ENCODE measurements at regions not wholly inside any gene's neighbourhood (a gene's known extent, or its start where the extent isn't known, plus 50 kb on each side); places are given as distances from the start of the nearest gene placed in this dataset.
"Not testable (repeated sequence)": the region's sequence is repeated elsewhere in the genome, so short reads cannot be mapped to it uniquely, and the experiment has no call there.

DNA sequence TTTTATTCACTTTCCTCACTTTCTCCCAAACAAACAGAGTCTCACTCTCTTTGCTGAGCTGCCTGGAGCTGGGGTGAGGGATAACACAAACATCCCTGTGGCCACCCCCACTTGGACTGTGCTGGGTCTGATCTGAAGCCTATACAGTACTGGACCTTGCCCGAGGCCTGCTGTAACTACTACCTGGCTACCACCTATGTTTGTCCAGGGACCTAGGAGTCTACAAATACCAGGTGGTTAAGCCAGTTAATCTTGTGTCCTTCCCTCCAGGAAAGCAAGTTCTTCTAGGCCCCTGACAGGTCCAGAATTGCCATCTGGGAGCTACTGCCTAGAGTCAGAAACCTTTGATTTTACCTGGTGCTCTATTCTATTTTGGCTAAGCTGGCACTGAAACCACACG is 87.3 kb downstream of the RTL3 start:
- no peaks in the 10 kb centered on the region for H3K79me2 ChIP-seq (ENCODE audit: control insufficient read depth, insufficient read depth, low read length)
- H3K27ac ChIP-seq (ENCODE audit: control insufficient read depth, insufficient read depth, low read length): no peak overlapping the region
- no peak overlapping the region for H3K4me2 ChIP-seq (ENCODE audit: control insufficient read depth, extremely low read depth, insufficient read depth, low read depth, low read length)
- H3K9me1 ChIP-seq (ENCODE audit: control insufficient read depth, extremely low read depth, insufficient read depth, low read length): no peaks in the 10 kb centered on the region
- H3K36me3 ChIP-seq (ENCODE audit: control insufficient read depth in 2 of 2, extremely low read depth in 1 of 2, insufficient read depth in 2 of 2, low read length in 2 of 2): no peaks in the 10 kb centered on the region
- no peak overlapping the region for H3K9ac ChIP-seq (ENCODE audit: control insufficient read depth, extremely low read depth, insufficient read depth, low read length)
- FAIRE-seq (no peak), DNase-seq (ENCODE audit: low read depth, low spot score) (no peak)
- TF ChIP-seq, protein P1, sequence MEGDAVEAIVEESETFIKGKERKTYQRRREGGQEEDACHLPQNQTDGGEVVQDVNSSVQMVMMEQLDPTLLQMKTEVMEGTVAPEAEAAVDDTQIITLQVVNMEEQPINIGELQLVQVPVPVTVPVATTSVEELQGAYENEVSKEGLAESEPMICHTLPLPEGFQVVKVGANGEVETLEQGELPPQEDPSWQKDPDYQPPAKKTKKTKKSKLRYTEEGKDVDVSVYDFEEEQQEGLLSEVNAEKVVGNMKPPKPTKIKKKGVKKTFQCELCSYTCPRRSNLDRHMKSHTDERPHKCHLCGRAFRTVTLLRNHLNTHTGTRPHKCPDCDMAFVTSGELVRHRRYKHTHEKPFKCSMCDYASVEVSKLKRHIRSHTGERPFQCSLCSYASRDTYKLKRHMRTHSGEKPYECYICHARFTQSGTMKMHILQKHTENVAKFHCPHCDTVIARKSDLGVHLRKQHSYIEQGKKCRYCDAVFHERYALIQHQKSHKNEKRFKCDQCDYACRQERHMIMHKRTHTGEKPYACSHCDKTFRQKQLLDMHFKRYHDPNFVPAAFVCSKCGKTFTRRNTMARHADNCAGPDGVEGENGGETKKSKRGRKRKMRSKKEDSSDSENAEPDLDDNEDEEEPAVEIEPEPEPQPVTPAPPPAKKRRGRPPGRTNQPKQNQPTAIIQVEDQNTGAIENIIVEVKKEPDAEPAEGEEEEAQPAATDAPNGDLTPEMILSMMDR (optimal IDR thresholded peaks at IDR 0.05 in 1 of 3, IDR thresholded peaks at IDR 0.05 in 1 of 3, conservative IDR thresholded peaks at IDR 0.05 in 1 of 3; ENCODE audit: extremely low read depth in 1 of 3, insufficient read depth in 2 of 3, low read length in 3 of 3): no peak
- no peak for TF ChIP-seq EZH2 (IDR thresholded peaks at IDR 0.05; ENCODE audit: low read length)
- H3K9me3 ChIP-seq (ENCODE audit: control insufficient read depth, low read depth, low read length): no peaks in the 10 kb centered on the region
- no peaks in the 10 kb centered on the region for H3K27me3 ChIP-seq (ENCODE audit: control insufficient read depth, extremely low read depth, insufficient read depth, low read length)
- H3K4me3 ChIP-seq (ENCODE audit: control insufficient read depth in 2 of 3, extremely low read depth in 1 of 3, insufficient read depth in 2 of 3, low read depth in 1 of 3, low read length in 3 of 3): no peak overlapping the region
- no peaks in the 10 kb centered on the region for H4K20me1 ChIP-seq (ENCODE audit: control insufficient read depth, extremely low read depth, insufficient read depth, low read length)
- no peaks in the 10 kb centered on the region for H3K4me1 ChIP-seq (ENCODE audit: control insufficient read depth, extremely low read depth, insufficient read depth, low read length)
- no peak overlapping the region for H2AFZ ChIP-seq (ENCODE audit: control insufficient read depth, low read length)
- dilution Hi-C loops (cut with MboI; ENCODE audit: extremely low pct_ligation_motif_present, low sequenced_read_pairs): no loop called here

DNA sequence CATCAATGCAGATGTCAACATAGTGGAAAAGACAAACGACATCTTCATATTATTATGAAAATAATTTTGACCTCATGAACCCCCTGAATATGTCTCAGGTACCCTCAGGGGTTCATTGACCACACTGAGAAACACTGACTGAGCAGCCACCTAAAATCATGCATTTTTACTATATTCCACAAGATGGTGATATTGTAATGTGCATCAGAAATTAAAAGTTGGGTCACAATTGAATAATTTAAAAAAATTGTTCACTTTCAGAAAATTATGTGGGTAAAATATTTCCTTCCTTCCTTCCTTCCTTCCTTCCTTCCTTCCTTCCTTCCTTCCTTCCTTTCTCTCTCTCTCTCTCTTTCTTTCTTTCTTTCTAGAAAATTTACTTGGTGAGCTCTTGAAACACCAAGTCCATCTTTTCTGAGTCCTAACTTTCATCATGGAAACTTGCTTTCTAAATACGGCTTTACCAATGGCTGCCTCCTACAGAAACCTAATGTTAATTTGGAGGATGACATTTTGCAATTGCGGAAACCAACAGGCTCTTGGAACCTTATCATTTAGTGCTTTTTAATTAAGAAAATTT is 103.6 kb downstream of the RTL3 start:
- Histone ChIP-seq H3K4me3 (ENCODE audit: control insufficient read depth in 2 of 3, extremely low read depth in 1 of 3, insufficient read depth in 2 of 3, low read depth in 1 of 3, low read length in 3 of 3) (no peak overlapping the region), H3K9ac (ENCODE audit: control insufficient read depth, extremely low read depth, insufficient read depth, low read length) (no peak overlapping the region), H4K20me1 (ENCODE audit: control insufficient read depth, extremely low read depth, insufficient read depth, low read length) (no peaks in the 10 kb centered on the region), H2AFZ (ENCODE audit: control insufficient read depth, low read length) (no peak overlapping the region), H3K4me2 (ENCODE audit: control insufficient read depth, extremely low read depth, insufficient read depth, low read depth, low read length) (no peak overlapping the region), H3K27ac (ENCODE audit: control insufficient read depth, insufficient read depth, low read length) (no peak overlapping the region), H3K9me1 (ENCODE audit: control insufficient read depth, extremely low read depth, insufficient read depth, low read length) (no peaks in the 10 kb centered on the region), H3K36me3 (ENCODE audit: control insufficient read depth in 2 of 2, extremely low read depth in 1 of 2, insufficient read depth in 2 of 2, low read length in 2 of 2) (no peaks in the 10 kb centered on the region), H3K4me1 (ENCODE audit: control insufficient read depth, extremely low read depth, insufficient read depth, low read length) (no peaks in the 10 kb centered on the region), H3K9me3 (ENCODE audit: control insufficient read depth, low read depth, low read length) (no peaks in the 10 kb centered on the region), H3K27me3 (ENCODE audit: control insufficient read depth, extremely low read depth, insufficient read depth, low read length) (no peaks in the 10 kb centered on the region), H3K79me2 (ENCODE audit: control insufficient read depth, insufficient read depth, low read length) (no peaks in the 10 kb centered on the region)
- TF ChIP-seq EZH2 (IDR thresholded peaks at IDR 0.05; ENCODE audit: low read length): no peak
- TF ChIP-seq, protein P1 (optimal IDR thresholded peaks at IDR 0.05 in 1 of 3, IDR thresholded peaks at IDR 0.05 in 1 of 3, conservative IDR thresholded peaks at IDR 0.05 in 1 of 3; ENCODE audit: extremely low read depth in 1 of 3, insufficient read depth in 2 of 3, low read length in 3 of 3): peak in 2 of 3 experiments; percentile 16 to 17
- FAIRE-seq: no peak
- dilution Hi-C loops (cut with MboI; ENCODE audit: extremely low pct_ligation_motif_present, low sequenced_read_pairs): no loop called here
- DNase-seq (ENCODE audit: low read depth, low spot score): no peak

DNA sequence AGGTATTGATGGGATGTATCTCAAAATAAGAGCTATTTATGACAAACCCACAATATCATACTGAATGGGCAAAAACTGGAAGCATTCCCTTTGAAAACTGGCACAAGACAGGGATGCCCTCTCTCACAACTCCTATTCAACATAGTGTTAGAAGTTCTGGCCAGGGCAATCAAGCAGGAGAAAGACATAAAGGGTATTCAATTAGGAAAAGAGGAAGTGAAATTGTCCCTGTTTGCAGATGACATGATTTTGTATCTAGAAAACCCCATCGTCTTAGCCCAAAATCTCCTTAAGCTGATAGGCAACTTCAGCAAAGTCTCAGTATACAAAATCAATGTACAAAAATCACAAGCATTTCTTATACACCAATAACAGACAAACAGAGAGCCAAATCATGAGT is 106.5 kb downstream of the RTL3 start:
- H3K9me1 ChIP-seq (ENCODE audit: control insufficient read depth, extremely low read depth, insufficient read depth, low read length); DNase-seq (ENCODE audit: low read depth, low spot score); H3K9me3 ChIP-seq (ENCODE audit: control insufficient read depth, low read depth, low read length); H3K9ac ChIP-seq (ENCODE audit: control insufficient read depth, extremely low read depth, insufficient read depth, low read length); H3K4me1 ChIP-seq (ENCODE audit: control insufficient read depth, extremely low read depth, insufficient read depth, low read length); H3K27ac ChIP-seq (ENCODE audit: control insufficient read depth, insufficient read depth, low read length); H3K79me2 ChIP-seq (ENCODE audit: control insufficient read depth, insufficient read depth, low read length); H3K4me2 ChIP-seq (ENCODE audit: control insufficient read depth, extremely low read depth, insufficient read depth, low read depth, low read length); H3K36me3 ChIP-seq (ENCODE audit: control insufficient read depth in 2 of 2, extremely low read depth in 1 of 2, insufficient read depth in 2 of 2, low read length in 2 of 2); H4K20me1 ChIP-seq (ENCODE audit: control insufficient read depth, extremely low read depth, insufficient read depth, low read length); H2AFZ ChIP-seq (ENCODE audit: control insufficient read depth, low read length); H3K27me3 ChIP-seq (ENCODE audit: control insufficient read depth, extremely low read depth, insufficient read depth, low read length); FAIRE-seq; dilution Hi-C loops (cut with MboI; ENCODE audit: extremely low pct_ligation_motif_present, low sequenced_read_pairs); H3K4me3 ChIP-seq (ENCODE audit: control insufficient read depth in 2 of 3, extremely low read depth in 1 of 3, insufficient read depth in 2 of 3, low read depth in 1 of 3, low read length in 3 of 3): not testable (repeated sequence)

All from keratinocyte (primary cell).